ENCODE measurements at regions not wholly inside any gene's neighbourhood (a gene's known extent, or its start where the extent isn't known, plus 50 kb on each side); places are given as distances from the start of the nearest gene placed in this dataset.
"Not testable (repeated sequence)": the region's sequence is repeated elsewhere in the genome, so short reads cannot be mapped to it uniquely, and the experiment has no call there.

DNA sequence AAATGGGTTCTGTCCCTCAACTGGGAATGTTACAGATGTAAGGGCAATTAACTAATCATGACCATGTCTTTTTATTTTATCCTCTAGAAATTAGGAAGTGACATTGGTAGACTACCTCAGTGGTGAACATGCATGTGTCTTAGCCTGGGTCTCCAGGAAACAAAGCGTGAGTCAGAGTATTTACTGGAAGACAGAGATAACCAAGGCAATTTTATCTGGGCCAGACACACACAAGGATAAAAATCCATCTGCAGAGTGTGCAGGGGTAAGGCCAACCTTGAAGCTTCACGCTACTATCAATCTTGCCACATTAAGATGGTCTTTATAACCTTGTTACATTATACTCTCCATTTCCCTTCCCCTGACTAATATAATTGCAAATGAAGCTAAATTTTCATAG lies 487.5 kb downstream of the SUCLG1 start:
- H3K27ac ChIP-seq, result no peak overlapping the region
- TF ChIP-seq, protein P1, sequence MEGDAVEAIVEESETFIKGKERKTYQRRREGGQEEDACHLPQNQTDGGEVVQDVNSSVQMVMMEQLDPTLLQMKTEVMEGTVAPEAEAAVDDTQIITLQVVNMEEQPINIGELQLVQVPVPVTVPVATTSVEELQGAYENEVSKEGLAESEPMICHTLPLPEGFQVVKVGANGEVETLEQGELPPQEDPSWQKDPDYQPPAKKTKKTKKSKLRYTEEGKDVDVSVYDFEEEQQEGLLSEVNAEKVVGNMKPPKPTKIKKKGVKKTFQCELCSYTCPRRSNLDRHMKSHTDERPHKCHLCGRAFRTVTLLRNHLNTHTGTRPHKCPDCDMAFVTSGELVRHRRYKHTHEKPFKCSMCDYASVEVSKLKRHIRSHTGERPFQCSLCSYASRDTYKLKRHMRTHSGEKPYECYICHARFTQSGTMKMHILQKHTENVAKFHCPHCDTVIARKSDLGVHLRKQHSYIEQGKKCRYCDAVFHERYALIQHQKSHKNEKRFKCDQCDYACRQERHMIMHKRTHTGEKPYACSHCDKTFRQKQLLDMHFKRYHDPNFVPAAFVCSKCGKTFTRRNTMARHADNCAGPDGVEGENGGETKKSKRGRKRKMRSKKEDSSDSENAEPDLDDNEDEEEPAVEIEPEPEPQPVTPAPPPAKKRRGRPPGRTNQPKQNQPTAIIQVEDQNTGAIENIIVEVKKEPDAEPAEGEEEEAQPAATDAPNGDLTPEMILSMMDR (IDR thresholded peaks at IDR 0.05), result no peak
- no peak overlapping the region for H3K4me3 ChIP-seq
- H3K36me3 ChIP-seq, result no peaks in the 10 kb centered on the region
- no peaks in the 10 kb centered on the region for H3K27me3 ChIP-seq
- no peaks in the 10 kb centered on the region for H3K9me3 ChIP-seq
- no peaks in the 10 kb centered on the region for H3K4me1 ChIP-seq
- intact Hi-C loops (cut with DNase I), result no loop called here
- FAIRE-seq, result no peak
- DNase-seq, result no peak
- WGBS, 2 donors, result 57 to 75% methylated on average over 2 of the region's 2 CpGs
- no peak for ATAC-seq

DNA sequence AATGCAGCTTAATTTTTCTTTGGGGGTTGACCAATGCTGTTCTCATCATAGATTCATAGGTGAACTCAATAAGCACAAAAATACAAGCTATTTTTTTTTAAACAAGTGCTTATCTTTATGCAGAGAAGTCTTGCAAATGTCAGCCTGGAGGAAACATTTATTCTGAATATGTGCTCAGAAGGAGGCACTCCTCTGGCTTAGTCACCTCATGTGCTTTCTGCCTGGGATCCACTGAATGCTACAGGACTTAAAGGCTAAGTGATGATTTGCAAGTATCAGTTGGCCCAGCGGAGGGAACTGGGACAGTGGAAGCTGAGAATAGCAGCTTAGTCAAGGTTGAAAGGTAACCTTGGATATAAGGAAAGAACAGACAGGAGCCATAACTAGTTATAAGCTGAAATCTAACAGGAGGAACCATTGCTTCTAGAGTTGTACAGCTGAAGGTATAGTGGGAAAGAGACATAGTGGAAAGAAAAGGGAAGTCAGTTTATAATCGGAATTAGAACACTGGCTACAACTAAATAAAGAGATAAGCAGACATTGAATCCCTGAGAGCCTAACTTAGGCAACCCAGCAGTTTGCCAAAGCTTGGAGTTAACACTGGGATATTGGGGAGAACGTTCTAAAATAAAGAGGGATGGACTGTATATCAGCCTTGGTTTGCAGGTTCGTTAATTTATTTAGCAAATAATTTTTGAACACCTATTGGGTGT lies 488.7 kb downstream of the SUCLG1 start:
- WGBS, 2 donors, result 57 to 79% methylated on average over 4 of the region's 4 CpGs
- no peak for DNase-seq
- intact Hi-C loops (cut with DNase I), result no loop called here

DNA sequence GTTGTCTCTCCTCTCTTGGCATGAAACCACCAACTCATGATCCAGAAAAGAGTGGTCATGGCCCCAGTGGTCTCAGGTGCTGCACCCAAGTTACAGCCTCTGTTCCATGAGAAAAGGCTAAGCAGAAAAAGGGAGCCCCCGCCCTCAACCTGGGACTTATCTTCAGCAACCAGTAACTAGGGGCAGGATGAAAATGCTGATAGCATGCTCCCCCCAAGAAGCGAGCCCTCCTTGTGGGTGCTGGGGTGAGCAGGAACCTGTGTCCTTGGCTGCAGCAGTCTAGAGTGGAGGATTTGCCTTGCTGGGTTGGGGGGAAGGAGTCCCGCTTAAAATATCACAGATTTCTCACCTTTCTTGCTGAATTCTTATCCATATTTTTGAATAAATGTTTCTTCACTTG lies 490.0 kb downstream of the SUCLG1 start:
- no peak for FAIRE-seq
- Histone ChIP-seq H3K27ac (no peak overlapping the region), H3K36me3 (no peaks in the 10 kb centered on the region), H3K4me3 (no peak overlapping the region), H3K9me3 (no peaks in the 10 kb centered on the region), H3K4me1 (no peaks in the 10 kb centered on the region), H3K27me3 (no peaks in the 10 kb centered on the region)
- no peak for ATAC-seq
- intact Hi-C loops (cut with DNase I), result no loop called here
- no peak for DNase-seq
- TF ChIP-seq, protein P1 (IDR thresholded peaks at IDR 0.05), result no peak
- 77 to 92% methylated on average over 3 of the region's 3 CpGs for WGBS, 2 donors

More for the DNA sequence above, 488.7 kb downstream of the SUCLG1 start:
- FAIRE-seq (no peak), ATAC-seq (no peak)
- TF ChIP-seq, protein P1 (IDR thresholded peaks at IDR 0.05), result no peak
- Histone ChIP-seq H3K27ac (no peak overlapping the region), H3K9me3 (no peaks in the 10 kb centered on the region), H3K27me3 (no peaks in the 10 kb centered on the region), H3K4me1 (no peaks in the 10 kb centered on the region), H3K4me3 (no peak overlapping the region), H3K36me3 (no peaks in the 10 kb centered on the region)

DNA sequence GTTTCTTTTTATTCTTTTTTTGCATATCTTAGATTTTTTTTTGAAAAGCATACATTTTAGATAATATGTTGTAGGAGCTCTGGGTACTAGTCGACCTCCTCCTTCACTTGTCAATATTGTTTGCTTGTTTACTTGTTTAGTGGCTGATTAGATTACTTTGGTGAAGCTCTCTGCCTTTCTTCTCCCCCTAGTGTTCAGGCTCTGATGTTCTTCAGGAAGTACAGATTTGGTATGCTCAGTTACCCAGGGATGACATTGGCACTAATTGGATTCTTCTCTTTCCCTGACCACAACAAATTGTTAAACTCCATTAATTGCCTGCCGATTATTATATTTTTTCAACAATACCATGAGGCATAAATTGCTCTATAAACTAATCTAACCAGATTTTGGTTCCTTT lies 491.2 kb downstream of the SUCLG1 start:
- 36 to 42% methylated on average over 2 of the region's 2 CpGs for WGBS, 2 donors
- Histone ChIP-seq H3K27ac (no peak overlapping the region), H3K36me3 (no peaks in the 10 kb centered on the region)

DNA sequence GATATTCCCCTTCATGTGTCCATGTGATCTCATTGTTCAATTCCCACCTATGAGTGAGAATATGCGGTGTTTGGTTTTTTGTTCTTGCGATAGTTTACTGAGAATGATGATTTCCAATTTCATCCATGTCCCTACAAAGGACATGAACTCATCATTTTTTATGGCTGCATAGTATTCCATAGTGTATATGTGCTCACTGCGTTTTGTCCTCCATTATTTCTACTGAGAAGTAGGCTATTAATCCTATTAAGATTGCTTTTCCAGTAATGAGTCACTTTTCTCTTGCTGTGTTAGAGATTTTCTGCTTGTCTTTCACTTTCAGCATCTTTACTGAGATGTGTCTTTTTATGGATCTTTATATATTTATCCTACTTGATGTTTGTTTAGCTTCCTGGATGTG lies 492.1 kb downstream of the SUCLG1 start:
- H3K36me3 ChIP-seq; H3K27me3 ChIP-seq; H3K9me3 ChIP-seq; H3K4me3 ChIP-seq; ATAC-seq; DNase-seq; intact Hi-C loops (cut with DNase I); FAIRE-seq; H3K27ac ChIP-seq; H3K4me1 ChIP-seq: not testable (repeated sequence)
- 65 to 79% methylated on average over 1 of the region's 3 CpGs for WGBS, 2 donors

More for the DNA sequence above, 491.2 kb downstream of the SUCLG1 start:
- no peaks in the 10 kb centered on the region for H3K9me3 ChIP-seq
- FAIRE-seq (no peak), DNase-seq (no peak), ATAC-seq (no peak)
- intact Hi-C loops (cut with DNase I), result no loop called here
- H3K27me3 ChIP-seq, result no peaks in the 10 kb centered on the region
- TF ChIP-seq, protein P1 (IDR thresholded peaks at IDR 0.05), result no peak
- no peak overlapping the region for H3K4me3 ChIP-seq
- no peaks in the 10 kb centered on the region for H3K4me1 ChIP-seq

All from pancreas (tissue), 10 donors.